Activated naive CD4-positive, alpha-beta T cell (primary cell): ENCODE measurements at regions not wholly inside any gene's neighbourhood (a gene's known extent, or its start where the extent isn't known, plus 50 kb on each side); places are given as distances from the start of the nearest gene placed in this dataset.

Source experiments
- DNase-seq, 4 experiments: peaks; one replicate each; lab custom pipeline; 2025; lab: John Stamatoyannopoulos, UW

DNA sequence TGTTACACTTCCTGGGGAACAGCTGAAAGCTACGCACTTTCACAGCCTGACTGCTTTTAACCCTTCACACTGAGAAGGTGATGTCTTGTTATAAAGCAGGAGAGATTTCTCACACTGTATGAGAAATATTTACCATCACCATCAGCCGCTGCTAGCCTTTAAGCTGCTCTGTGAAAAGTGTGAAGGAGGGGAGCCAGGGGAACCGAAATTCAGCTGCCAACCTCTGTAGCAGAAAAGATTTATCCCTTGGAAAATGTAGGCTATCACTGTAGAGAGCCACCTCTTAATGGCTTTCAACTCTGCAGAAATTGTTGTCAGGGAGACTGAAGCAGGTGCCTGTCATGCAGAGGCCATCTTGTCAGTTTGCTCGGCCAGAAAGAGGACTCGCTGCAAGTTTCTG lies 145.3 kb downstream of the SP3 start:
- DNase-seq: no peak

DNA sequence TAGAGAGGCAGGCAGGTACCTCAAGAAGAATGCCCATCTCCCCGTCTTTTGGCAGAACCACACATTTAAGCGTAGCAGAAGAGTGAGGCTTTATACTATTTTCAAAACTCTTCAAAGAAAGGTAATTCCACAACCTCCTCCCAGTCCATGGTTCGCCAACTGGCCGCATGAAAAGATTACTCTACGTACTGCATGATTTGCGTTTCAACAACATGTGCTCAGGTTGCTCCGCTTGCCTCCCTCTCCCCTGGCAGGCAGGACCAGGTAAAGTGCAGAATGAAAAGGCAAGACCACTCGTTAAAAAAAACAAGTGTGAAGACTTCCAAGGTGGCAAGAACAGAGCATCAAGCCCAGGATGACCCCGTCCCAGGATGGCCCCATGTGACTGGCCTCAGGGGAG lies 143.7 kb downstream of the SP3 start:
- DNase-seq: no peak

DNA sequence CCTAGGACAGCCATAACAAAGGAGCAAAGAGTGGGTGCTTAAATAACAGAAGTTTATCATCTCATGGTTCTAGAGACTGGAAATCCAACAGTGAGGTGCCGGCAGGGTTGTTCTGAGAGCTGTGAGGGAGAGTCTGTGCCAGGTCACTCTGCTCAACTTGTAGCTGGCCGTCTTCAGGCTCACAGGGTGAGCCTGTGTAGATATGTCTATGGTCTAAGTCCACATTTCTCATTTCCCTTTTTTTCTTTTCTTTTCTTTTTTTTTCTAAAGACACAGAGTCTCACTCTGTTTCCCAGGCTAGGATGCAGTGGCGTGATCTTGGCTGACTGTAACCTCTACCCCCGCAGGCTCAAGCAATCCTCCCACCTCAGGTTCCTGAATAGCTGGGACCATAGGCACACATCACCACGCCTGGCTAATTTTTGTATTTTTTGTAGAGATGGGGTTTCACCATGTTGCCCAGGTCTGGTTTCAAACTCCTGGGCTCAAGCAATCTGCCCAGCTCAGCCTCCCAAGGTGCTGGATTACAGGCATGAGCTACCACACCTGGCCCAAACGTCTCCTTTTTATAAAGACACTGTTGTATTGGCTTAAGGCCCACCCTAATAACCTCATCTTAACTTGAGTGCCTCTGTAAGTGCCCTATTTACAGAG lies 142.2 kb downstream of the SP3 start:
- DNase-seq: no peak

DNA sequence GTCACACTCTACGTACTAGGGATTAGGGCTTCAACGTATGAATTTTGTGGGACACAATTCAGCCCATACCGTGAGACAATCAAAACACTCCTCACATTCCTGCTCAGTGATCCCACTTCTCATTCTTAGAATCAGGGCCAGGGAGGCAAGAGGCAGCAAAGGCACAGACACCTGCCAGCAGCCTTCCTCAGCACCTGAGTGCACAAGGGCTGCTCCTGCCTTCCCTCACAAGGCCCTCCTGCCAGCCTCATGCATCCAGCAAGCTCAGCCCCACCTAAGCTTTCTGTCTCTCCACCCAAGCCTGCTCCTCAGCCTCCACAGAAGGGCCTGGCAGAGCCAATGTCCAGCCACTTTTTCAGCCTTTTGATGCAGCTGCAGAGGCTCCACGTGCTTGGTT lies 141.6 kb downstream of the SP3 start:
- no peak for DNase-seq

DNA sequence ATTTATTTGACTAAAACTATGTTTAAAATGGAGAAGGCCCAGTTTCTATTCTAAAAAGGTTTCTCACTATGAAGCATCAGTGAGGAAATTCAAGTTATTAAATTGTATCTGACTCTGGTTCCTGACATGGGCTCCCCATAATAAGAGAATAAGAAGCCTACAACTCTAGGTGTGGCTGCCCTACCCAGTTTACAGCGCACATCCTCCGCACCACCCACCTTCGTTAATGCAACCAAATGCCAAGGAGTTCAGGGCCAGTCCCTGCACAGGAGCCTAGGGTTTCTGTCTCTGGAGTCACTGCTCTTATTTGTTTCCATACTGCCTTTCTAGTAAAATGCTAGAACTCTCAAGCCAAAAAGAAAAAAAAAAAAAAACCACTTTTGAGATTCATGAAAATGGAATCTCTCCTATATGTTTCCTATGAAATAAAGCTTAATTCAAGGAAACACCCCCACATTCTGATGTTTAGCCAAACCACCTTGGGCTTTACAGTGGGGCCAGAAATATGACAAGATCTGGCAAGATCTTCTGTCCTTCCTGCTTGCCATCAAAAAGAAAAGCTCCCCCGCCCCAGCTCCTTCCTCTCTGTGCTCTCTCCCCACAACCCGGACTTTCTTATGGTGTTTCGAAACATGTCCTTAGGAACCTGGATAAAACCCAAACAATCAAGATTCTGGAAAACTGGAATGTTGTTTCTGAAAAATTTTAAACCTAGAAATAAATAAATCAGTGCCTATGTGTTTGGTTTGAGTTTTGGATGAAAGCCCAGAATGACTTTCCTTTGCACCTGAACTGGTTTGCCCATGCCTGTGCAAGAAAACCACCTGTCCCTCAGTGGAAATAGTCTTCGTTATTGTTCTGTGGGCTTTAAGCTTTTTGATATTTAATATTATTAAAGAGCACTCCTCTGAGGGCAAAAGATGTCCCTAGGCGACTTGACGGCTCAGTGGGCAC lies 136.7 kb downstream of the SP3 start:
- no peak for DNase-seq

DNA sequence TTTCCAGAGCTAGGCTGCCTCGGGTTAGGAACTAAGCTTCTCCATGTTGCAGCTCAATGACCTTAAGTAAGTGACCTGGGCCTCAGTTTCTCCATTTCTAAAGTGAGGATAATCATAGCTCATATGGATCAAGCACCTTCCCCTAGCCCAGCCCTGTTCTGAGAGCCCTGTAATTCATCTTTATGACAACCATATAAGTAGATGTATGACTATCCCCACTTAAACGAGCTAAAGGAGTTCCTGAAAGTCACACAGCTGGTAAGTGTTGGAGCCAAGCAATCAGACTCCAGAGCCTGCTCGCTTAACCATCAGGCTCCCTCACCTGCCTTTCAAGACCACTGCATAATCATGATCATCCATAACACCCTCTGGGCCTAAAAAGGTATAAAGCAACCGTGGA lies 135.4 kb downstream of the SP3 start:
- DNase-seq: no peak

DNA sequence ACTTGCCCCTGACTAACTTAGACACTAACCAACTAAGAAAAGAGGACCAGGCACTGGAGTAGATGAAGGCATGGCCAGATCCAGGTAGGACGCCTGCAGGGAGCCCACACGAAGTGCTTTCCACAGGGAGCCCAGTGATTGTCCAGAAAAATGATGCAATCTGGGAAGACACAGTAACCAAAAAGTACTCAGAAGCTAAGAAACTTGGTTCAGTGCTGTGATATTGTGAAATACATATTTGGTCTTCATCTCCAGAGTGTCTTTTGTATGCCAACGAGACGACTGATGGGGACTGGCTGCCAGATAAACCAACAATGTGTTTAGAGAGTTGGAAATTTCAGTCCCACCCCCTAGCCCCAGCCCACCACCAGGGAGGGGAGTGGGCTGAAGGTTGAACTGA lies 135.0 kb downstream of the SP3 start:
- DNase-seq: no peak

DNA sequence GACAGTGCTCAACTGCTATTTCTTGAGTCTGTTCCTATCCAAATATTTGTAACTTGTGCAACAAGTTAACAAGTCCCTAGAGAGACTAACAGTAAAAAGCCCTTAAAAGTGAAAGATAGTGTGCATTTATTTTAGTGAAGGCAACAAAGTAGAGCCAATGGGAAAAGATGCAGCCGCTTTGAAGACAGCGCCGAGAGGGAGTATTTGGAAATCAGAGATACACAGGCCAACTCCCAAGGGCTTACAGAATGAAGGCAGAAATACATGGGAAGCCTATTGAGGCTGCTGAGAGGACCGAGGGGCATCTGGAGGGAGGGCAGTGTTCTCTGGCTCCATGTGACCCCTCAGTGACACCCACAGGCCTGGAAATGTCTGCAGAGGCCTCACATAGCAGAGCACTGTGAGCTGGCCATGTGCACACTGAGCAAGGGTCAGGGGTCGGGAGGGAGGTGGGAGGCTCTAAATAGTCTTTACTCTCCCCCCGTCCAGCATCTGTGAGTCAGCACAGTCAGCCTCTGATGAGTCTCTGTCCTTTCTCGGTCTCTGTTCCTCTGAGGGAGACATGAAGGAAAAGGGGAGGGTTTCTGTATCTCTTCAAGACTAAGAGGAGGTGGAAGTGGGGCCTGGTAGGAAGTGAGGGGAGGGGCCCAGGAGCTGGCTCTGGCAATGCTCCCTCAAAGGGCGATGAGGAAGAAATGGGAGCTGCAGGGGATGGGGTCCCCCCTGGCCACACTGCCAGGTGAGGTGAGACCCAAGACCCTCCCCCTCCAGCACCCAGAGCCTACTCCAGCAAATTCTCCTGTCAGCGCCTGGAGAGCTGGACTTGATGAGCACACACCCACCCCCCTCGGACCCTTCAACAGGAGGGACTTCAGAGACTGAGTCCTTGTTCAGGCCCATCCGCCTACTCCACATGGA lies 133.6 kb downstream of the SP3 start:
- no peak for DNase-seq

DNA sequence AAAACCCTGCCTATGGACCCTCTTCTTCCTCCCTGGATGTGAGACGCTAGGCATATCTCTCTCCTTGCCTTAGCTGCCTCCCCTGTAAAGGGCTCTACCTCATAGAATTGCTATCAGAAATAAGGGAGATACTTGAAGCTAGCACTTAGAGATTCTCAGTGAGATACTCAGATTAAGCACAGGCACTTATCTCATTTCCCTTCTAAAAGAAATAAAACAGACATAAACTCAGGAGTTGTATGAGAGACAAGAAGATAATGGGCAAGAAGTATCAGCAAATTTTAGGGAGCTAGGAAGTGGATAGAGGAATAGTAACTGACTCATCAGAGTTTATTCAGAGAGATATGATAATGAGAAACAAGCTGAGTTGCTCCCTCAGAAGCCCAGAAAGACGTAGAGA lies 131.0 kb downstream of the SP3 start:
- no peak for DNase-seq

DNA sequence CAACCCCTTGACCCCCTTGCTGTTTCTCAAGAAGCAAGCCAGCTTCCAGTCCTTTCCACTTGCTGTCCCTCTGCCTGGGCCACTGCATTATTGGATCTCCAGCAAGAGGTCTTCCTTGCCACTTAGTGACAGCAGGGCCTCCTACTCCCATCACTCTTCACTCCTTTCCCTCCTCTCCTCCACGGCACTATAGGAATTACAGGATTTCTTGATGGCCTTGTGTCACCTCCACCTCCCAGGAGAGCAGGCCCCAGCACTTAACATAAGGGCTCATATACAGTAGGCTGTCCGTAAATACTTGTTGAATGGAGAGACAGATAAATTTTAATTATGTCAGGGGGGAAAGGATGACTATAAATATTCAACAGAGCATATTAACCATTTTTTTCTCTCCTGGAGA lies 129.4 kb downstream of the SP3 start:
- no peak for DNase-seq

DNA sequence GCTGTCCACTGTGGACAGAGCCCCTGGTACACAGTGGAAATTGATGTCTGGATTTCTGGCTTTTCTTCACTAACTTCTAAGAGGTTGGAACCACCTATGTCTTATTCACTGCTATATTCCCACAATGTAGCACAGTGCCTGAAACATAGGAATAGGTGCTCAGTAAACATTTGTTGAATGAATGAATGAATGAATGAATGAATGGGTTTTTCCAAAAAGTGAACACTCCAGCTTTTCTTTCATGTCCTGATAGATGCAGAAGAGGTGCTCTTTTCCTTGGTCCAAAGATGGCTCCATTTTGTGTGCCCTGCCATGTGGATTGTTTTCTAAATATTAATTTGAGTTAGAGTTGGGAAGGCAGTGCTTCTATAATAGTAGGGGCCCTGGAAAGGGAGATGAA lies 124.1 kb downstream of the SP3 start:
- DNase-seq: no peak

DNA sequence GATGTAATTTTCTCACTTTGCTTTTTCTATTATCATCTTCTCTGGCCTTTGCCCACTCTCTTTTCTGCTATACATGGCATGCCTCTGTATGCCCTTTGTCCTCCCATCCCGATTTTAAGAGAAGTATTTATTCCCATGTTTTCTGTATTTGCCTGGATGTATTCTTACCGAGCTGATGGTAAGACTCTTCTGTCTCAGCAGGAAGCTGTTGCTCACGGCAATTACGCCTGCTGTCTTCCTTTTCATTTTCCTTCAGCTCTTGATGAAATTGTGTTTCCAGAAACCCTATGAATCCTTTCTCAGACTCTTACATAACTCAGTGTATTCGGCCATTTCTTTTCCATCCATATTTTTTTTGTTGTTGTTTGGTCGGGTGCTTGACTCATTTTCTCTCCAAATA lies 121.6 kb downstream of the SP3 start:
- no peak for DNase-seq

DNA sequence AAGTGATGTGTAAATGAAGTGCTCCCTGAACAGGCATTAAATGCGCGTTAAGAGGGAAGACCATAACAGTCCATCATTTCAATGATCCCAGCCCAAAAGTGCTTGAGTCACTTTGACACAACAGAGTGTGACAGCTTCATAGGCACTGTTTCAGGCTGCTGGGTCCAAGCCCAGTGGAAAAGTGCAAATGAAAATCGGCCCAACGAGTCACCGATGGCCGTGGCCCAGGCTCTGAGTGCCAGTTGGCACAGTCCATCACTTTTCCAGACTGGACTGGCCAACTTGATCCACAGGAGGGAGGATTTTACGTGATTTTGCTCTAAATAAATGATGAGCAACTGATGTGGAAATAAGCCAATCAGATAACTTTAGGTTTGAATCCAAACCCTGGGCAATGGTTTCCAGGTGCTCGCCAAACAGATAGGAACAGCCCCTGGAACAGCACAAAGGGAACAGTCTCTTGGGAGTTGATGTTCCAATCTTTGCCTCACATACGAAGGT lies 114.0 kb downstream of the SP3 start:
- DNase-seq: no peak

DNA sequence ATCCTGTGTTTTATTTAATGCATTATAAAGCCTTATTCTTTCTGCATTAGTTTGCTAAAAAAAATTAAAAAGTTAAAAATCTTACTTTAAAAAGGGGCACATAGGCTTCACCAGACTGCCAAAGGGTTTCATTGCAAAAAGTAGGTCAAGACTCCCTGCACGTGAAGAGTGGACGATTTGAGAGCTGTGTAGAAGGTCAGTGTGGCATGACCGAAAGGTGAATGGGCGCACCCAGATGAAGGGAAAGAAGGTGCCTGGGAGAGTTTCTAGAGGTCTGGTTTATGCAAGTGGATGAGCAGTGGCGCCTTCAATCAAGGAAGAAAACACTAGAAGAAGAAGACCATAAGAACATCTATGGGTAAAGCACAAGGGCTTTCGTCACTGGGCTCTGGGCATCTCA lies 111.0 kb downstream of the SP3 start:
- DNase-seq: no peak

DNA sequence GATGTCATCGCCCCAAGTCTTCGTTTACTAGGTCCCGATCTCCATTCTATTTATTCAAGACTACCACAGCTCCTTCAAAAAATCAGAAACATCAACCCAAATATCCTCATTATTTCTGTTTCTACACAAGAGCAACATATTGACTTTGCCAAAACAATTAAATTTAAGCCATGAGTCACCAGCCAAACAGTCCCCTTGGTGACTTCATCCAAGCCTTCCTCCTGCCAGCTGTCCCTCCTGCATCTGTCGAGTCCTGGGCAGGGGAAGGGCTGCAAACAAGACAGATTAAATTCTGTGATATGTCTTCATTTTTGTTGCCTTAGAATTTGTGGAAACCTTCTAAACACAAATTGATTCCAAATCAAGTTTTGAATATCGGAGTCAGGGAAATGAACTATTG lies 110.3 kb downstream of the SP3 start:
- DNase-seq: no peak

DNA sequence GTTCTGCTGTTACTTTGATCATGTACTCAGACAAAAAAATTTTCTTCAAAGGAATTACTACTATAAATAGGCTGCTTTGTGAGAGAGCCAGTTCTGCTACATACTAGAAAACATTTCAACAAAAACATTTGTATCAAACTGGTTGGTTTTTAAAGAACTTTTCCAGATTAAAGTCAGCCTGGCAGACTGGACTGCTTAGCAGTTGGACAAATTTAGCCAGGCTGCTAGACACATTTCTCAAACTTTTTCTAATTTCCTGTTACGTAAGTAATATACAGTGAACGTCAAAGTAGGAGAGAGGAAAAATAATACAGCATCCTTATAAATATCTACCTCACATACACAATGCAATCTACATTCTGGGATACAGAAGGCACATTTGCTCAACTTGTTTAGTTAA lies 109.5 kb downstream of the SP3 start:
- DNase-seq: no peak
